Activated T-helper 17 cell treated with anti-CD3 and anti-CD28 coated beads, Interleukin-2, amount 50 U/mL, for 72 hours (primary cell): ENCODE measurements at regions not wholly inside any gene's neighbourhood (a gene's known extent, or its start where the extent isn't known, plus 50 kb on each side); places are given as distances from the start of the nearest gene placed in this dataset.

Experiments used
- ATAC-seq: fragments of 150-1000 bp; cut with Tn5 transposase; replicated peaks from 2 replicates; pipeline ENCODE4 v1.10.0; 2021; ENCODE audit warnings: mild to moderate bottlenecking, moderate library complexity
- H3K27ac Mint-ChIP-seq: one replicate; pipeline ENCODE4 v1.8.0; 2022; ENCODE audit warnings: mixed read lengths
- H3K27me3 Mint-ChIP-seq: one replicate; pipeline ENCODE4 v1.8.0; 2022; ENCODE audit warnings: mixed read lengths
- H3K36me3 Mint-ChIP-seq: one replicate; pipeline ENCODE4 v1.8.0; 2022; ENCODE audit warnings: low read depth, mild to moderate bottlenecking, mixed read lengths
- H3K4me1 Mint-ChIP-seq: one replicate; pipeline ENCODE4 v1.8.0; 2022; ENCODE audit warnings: mixed read lengths
- H3K4me3 Mint-ChIP-seq: one replicate; pipeline ENCODE4 v1.8.0; 2022; ENCODE audit warnings: mild to moderate bottlenecking, mixed read lengths
- H3K9me3 Mint-ChIP-seq: one replicate; pipeline ENCODE4 v1.8.0; 2022; ENCODE audit warnings: mixed read lengths

DNA sequence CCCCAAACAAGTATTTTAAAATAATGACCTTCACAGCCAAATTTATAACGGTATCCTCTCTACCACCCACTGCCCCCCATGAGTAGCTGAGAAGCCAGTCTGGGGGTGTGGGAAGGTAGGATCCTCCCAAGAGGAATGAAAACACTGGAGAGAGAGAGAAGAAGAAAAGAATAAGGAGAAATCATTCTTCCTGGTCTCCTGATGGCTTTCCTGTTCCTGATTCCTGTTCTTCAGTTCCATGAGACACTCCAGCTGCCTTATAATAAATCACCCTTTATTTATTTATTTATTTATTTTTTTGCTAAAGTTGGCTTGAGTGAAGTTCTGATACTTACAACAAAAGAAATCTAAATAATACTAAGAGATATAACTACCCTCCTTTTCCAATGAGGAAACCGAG, 56.4 kb upstream of the FAM20A start:
- Mint-ChIP-seq H3K27ac (no peak overlapping the region), H3K9me3 (no peaks in the 10 kb centered on the region), H3K4me3 (no peak overlapping the region), H3K27me3 (peaks cover 10% of the 10 kb centered on the region), H3K36me3 (no peaks in the 10 kb centered on the region), H3K4me1 (no peaks in the 10 kb centered on the region)
- no peak for ATAC-seq

DNA sequence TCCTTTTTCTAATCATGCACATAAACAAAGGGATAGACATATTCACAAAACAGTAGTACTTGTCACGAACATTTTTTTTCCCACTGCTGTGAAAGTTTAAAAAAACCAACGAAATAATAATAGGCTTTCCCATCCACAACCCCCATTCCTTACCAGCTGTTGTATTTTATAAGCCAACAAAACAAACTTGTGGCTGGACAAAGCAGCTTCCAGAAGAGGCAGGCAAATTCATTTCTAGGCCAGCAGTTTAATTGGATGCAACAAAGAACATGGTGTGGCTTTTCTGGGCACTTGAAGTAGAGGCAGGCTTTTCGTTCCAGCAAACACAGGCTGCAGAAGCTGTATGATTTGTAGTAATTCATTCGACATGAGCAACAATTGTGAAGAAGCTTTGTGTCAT, 56.0 kb upstream of the FAM20A start:
- Mint-ChIP-seq H3K27ac (no peak overlapping the region), H3K27me3 (peaks cover 10% of the 10 kb centered on the region), H3K4me1 (no peaks in the 10 kb centered on the region), H3K36me3 (no peaks in the 10 kb centered on the region), H3K4me3 (no peak overlapping the region), H3K9me3 (no peaks in the 10 kb centered on the region)
- no peak for ATAC-seq

DNA sequence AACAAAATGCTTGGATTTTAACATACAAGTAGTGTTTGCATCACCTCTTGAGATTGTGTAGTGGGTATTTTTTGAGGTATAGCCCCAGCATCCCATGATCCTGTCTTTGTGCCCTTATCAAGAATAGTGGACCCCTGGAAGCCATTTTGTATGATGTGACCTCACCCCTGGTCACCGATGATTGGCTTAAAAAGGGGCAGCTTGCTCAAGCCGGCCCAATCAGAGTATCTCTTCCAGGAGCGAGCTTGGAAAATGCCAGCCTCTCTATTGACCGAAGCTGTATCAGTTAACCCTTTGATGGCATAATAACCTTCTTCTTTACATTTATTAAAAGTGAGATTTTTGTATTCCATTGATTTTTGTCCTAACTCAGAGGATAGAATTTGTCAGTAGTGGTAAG, 55.5 kb upstream of the FAM20A start:
- Mint-ChIP-seq H3K27ac (no peak overlapping the region), H3K9me3 (no peaks in the 10 kb centered on the region), H3K4me1 (no peaks in the 10 kb centered on the region), H3K4me3 (no peak overlapping the region), H3K36me3 (no peaks in the 10 kb centered on the region), H3K27me3 (peaks cover 10% of the 10 kb centered on the region)
- no peak for ATAC-seq
